Endothelial cell of umbilical vein (primary cell): ENCODE measurements at regions not wholly inside any gene's neighbourhood (a gene's known extent, or its start where the extent isn't known, plus 50 kb on each side); places are given as distances from the start of the nearest gene placed in this dataset.

Source experiments
- BruUV-seq: library from RNA; stranded (reverse); fragments of 400-500 nt; replicated peaks from 2 replicates; lab custom pipeline; 2021; lab: Mats Ljungman, UMichigan
- CTCF ChIA-PET: fragments of 300-600, 350-600 bp; sonication (Branson Sonifier 250); formaldehyde crosslinking; loops from one replicate; lab custom pipeline; 2021; ENCODE audit warnings: antibody characterized with exemption, inconsistent platforms; lab: Charles Lee
- POLR2A ChIA-PET: fragments of 300-600, 350-600 bp; sonication (Branson Sonifier 250); formaldehyde crosslinking; loops from one replicate; lab custom pipeline; 2021; ENCODE audit warnings: antibody characterized with exemption, inconsistent platforms; lab: Charles Lee
- DNase-seq: peaks from one replicate; pipeline ENCODE4 v3.0.0-alpha.2; 2011; ENCODE audit warnings: low read depth, low spot score
- FAIRE-seq: peaks from 2 replicates; lab custom pipeline; 2011; peaks lifted over from hg19 to GRCh38; lab: Jason Lieb, UNC
- H2AFZ ChIP-seq: 2 replicates; pipeline ENCODE4 v1.6.0; 2012; ENCODE audit warnings: low read depth, low read length, control low read depth, inconsistent platforms
- H3K27ac ChIP-seq: 2 replicates; pipeline ENCODE4 v1.5.1; 2011; ENCODE audit warnings: low read depth, mild to moderate bottlenecking, control low read depth, low read length, moderate library complexity; ENCODE audit not compliant: insufficient read depth
- H3K27me3 ChIP-seq, 2 experiments: 2 replicates each; pipeline versions ENCODE4 v1.6.0 to v1.6.1; 2011; ENCODE audit warnings: low read length in 2 of 2, mixed read lengths in 1 of 2; ENCODE audit not compliant: control insufficient read depth in 2 of 2, insufficient read depth in 2 of 2
- H3K36me3 ChIP-seq, 2 experiments: 2 replicates in 1 of 2; 3 replicates in 1 of 2; pipeline ENCODE4 v1.5.1; 2011; ENCODE audit warnings: low read length in 2 of 2, mild to moderate bottlenecking in 1 of 2, moderate library complexity in 1 of 2; ENCODE audit not compliant: control insufficient read depth in 2 of 2, insufficient read depth in 2 of 2; ENCODE audit errors: extremely low read depth in 1 of 2
- H3K4me1 ChIP-seq: 3 replicates; pipeline ENCODE4 v1.5.1; 2011; ENCODE audit warnings: mild to moderate bottlenecking, low read length; ENCODE audit not compliant: control insufficient read depth, insufficient read depth; ENCODE audit errors: extremely low read depth
- H3K4me2 ChIP-seq: 2 replicates; pipeline ENCODE4 v1.6.1; 2011; ENCODE audit warnings: low read length, control low read depth, mixed read lengths; ENCODE audit not compliant: insufficient read depth
- H3K4me3 ChIP-seq, 3 experiments: fragments of 200-600 bp in 1 of 3; sonication (generic), shearing (Covaris generic) in 1 of 3; replicated peaks in 1 of 3; 2 replicates each; pipeline ENCODE4 v1.5.1; 2011 to 2016; ENCODE audit warnings: control low read depth in 3 of 3, low read length in 3 of 3, mild to moderate bottlenecking in 2 of 3, inconsistent platforms in 1 of 3, low read depth in 1 of 3, moderate library complexity in 1 of 3; ENCODE audit not compliant: insufficient read depth in 1 of 3
- H3K79me2 ChIP-seq: 2 replicates; pipeline ENCODE4 v1.6.0; 2012; ENCODE audit warnings: low read length, inconsistent platforms; ENCODE audit not compliant: control insufficient read depth, insufficient read depth
- H3K9ac ChIP-seq: replicated peaks from 2 replicates; pipeline ENCODE3; 2011; ENCODE audit warnings: low read length, control low read depth; ENCODE audit not compliant: insufficient read depth; ENCODE audit errors: extremely low read depth
- H3K9me1 ChIP-seq: replicated peaks from 3 replicates; pipeline ENCODE4 v1.6.0; 2011; ENCODE audit warnings: mild to moderate bottlenecking, low read length; ENCODE audit not compliant: control insufficient read depth, insufficient read depth; ENCODE audit errors: extremely low read depth
- H3K9me3 ChIP-seq: replicated peaks from 2 replicates; pipeline ENCODE4 v1.5.1; 2012; ENCODE audit warnings: low read length, inconsistent platforms; ENCODE audit not compliant: control insufficient read depth, insufficient read depth
- H4K20me1 ChIP-seq: replicated peaks from 2 replicates; pipeline ENCODE3; 2011; ENCODE audit warnings: mild to moderate bottlenecking, low read length; ENCODE audit not compliant: control insufficient read depth, insufficient read depth; ENCODE audit errors: extremely low read depth
- CTCF ChIP-seq, 2 donors: IDR thresholded peaks; 1 replicate in 1 of 2; 2 replicates in 1 of 2; pipeline ENCODE4 v1.5.1; 2011; ENCODE audit warnings: low read length in 2 of 2, mild to moderate bottlenecking in 2 of 2, moderate library complexity in 2 of 2, control low read depth in 1 of 2, inconsistent platforms in 1 of 2, low read depth in 1 of 2; ENCODE audit not compliant: insufficient read depth in 1 of 2; ENCODE audit errors: extremely low read depth in 1 of 2
- EZH2 ChIP-seq: IDR thresholded peaks from 2 replicates; pipeline ENCODE4 v1.6.1; 2012; ENCODE audit warnings: borderline replicate concordance, low read depth, mild to moderate bottlenecking, moderate library complexity, low read length, inconsistent platforms; ENCODE audit not compliant: severe bottlenecking
- FOS ChIP-seq: IDR thresholded peaks from 2 replicates; pipeline ENCODE4 v1.6.1; 2011; ENCODE audit warnings: mild to moderate bottlenecking, low read length, moderate library complexity, borderline replicate concordance; ENCODE audit not compliant: insufficient read depth
- GATA2 ChIP-seq: IDR thresholded peaks from 2 replicates; pipeline ENCODE4 v1.7.0; 2011; ENCODE audit warnings: low read depth, mild to moderate bottlenecking, moderate library complexity, mixed read lengths, low read length; ENCODE audit not compliant: insufficient read length, insufficient read depth
- JUN ChIP-seq: IDR thresholded peaks from 2 replicates; pipeline ENCODE4 v1.6.1; 2011; ENCODE audit warnings: borderline replicate concordance, low read depth; ENCODE audit not compliant: insufficient read length, insufficient read depth
- MYC ChIP-seq: IDR thresholded peaks from one replicate; pipeline ENCODE4 v1.6.1; 2011; ENCODE audit warnings: mild to moderate bottlenecking, low read depth, low read length
- POLR2A ChIP-seq: IDR thresholded peaks from 2 replicates; pipeline ENCODE4 v1.6.1; 2012; ENCODE audit warnings: low read depth, mild to moderate bottlenecking, control low read depth, low read length
- POLR2AphosphoS5 ChIP-seq: IDR thresholded peaks from 2 replicates; pipeline ENCODE4 v1.6.1; 2012; ENCODE audit warnings: low read depth, mild to moderate bottlenecking, control low read depth, low read length, moderate library complexity; ENCODE audit not compliant: insufficient read depth
- dilution Hi-C: fragments of 300-500 bp; cut with MboI; formaldehyde crosslinking; loops from one replicate; pipeline ENCODE4 v1.15.0; 2019; ENCODE audit warnings: low sequenced_read_pairs; ENCODE audit not compliant: extremely low pct_ligation_motif_present
- intact Hi-C: fragments of 100-400 bp; cut with micrococcal nuclease; formaldehyde crosslinking; loops from one replicate; pipeline ENCODE4 v1.10.0; 2022

- BruUV-seq = no TSS peak
- Histone ChIP-seq H2AFZ (no peak overlapping the region), H3K9me1 (no peaks in the 10 kb centered on the region), H3K27ac (no peak overlapping the region), H3K4me2 (no peak overlapping the region), H3K9me3 (no peaks in the 10 kb centered on the region), H3K27me3 (peaks cover 0 to 2% of the 10 kb centered on the region in 2 experiments), H4K20me1 (no peaks in the 10 kb centered on the region), H3K9ac (no peak overlapping the region), H3K4me1 (no peaks in the 10 kb centered on the region), H3K79me2 (no peaks in the 10 kb centered on the region), H3K36me3 (no peaks in the 10 kb centered on the region), H3K4me3 (no peak overlapping the region)
- dilution Hi-C loops (no loop called here), intact Hi-C loops (no loop called here)
- POLR2A ChIA-PET = no interaction called here
- DNase-seq = no peak
- TF ChIP-seq FOS (no peak), EZH2 (no peak), JUN (no peak), GATA2 (no peak), POLR2AphosphoS5 (no peak), MYC (no peak), CTCF (IDR thresholded peaks at IDR 0.05; ENCODE audit: extremely low read depth in 1 of 2, insufficient read depth in 1 of 2, low read depth in 1 of 2, low read length in 2 of 2) (no peak), POLR2A (no peak)
- FAIRE-seq = no peak
- CTCF ChIA-PET = no interaction called here
Measured at GRCh38 chr15:72971766-72972165, 80.5 kb upstream of the NEO1 start.
